H9 (cell line): ENCODE measurements at regions not wholly inside any gene's neighbourhood (a gene's known extent, or its start where the extent isn't known, plus 50 kb on each side); places are given as distances from the start of the nearest gene placed in this dataset.

Experiments used
- DNase-seq: peaks from one replicate; pipeline ENCODE4 v3.0.0-alpha.2; 2017
- H2AFZ ChIP-seq: one replicate; pipeline ENCODE4 v1.6.1; 2013; ENCODE audit warnings: mild to moderate bottlenecking, low read length, control low read depth, moderate library complexity
- H2AK5ac ChIP-seq: 2 replicates; pipeline ENCODE4 v1.6.1; 2013; ENCODE audit warnings: low read length, control low read depth, mixed read lengths; ENCODE audit not compliant: insufficient read length
- H2BK120ac ChIP-seq: one replicate; pipeline ENCODE4 v1.6.1; 2013; ENCODE audit warnings: low read depth, mild to moderate bottlenecking, low read length, control low read depth, inconsistent platforms; ENCODE audit not compliant: poor library complexity, severe bottlenecking
- H2BK12ac ChIP-seq: 2 replicates; pipeline ENCODE4 v1.6.1; 2013; ENCODE audit warnings: low read length, control low read depth, mixed read lengths, low read depth; ENCODE audit not compliant: insufficient read length
- H2BK15ac ChIP-seq: 2 replicates; pipeline ENCODE4 v1.6.1; 2013; ENCODE audit warnings: low read depth, low read length, control low read depth
- H2BK20ac ChIP-seq: one replicate; pipeline ENCODE4 v1.6.1; 2013; ENCODE audit warnings: low read depth, mild to moderate bottlenecking, low read length, control low read depth, inconsistent platforms; ENCODE audit not compliant: poor library complexity, severe bottlenecking
- H2BK5ac ChIP-seq: 2 replicates; pipeline ENCODE4 v1.6.1; 2013; ENCODE audit warnings: low read length, control low read depth, mixed read lengths; ENCODE audit not compliant: insufficient read length
- H3K14ac ChIP-seq: 2 replicates; pipeline ENCODE4 v1.6.1; 2013; ENCODE audit warnings: low read length, control low read depth; ENCODE audit not compliant: insufficient read depth
- H3K18ac ChIP-seq: 2 replicates; pipeline ENCODE4 v1.6.1; 2013; ENCODE audit warnings: low read depth, mild to moderate bottlenecking, mixed read lengths, low read length, control low read depth; ENCODE audit not compliant: insufficient read length
- H3K23ac ChIP-seq: 2 replicates; pipeline ENCODE4 v1.6.1; 2013; ENCODE audit warnings: low read length, control low read depth, mixed read lengths, low read depth; ENCODE audit not compliant: insufficient read length
- H3K23me2 ChIP-seq: 2 replicates; pipeline ENCODE4 v1.6.1; 2013; ENCODE audit warnings: low read depth, mild to moderate bottlenecking, mixed read lengths, low read length, control low read depth; ENCODE audit not compliant: insufficient read length, poor library complexity, severe bottlenecking
- H3K27ac ChIP-seq: 2 replicates; pipeline ENCODE4 v1.5.1; 2013; ENCODE audit warnings: low read length, control low read depth, mixed read lengths, low read depth; ENCODE audit not compliant: insufficient read length
- H3K27me3 ChIP-seq: 2 replicates; pipeline ENCODE4 v1.6.1; 2013; ENCODE audit warnings: low read length, control low read depth, inconsistent platforms; ENCODE audit not compliant: insufficient read depth
- H3K4ac ChIP-seq: 2 replicates; pipeline ENCODE4 v1.6.1; 2013; ENCODE audit warnings: low read depth, mild to moderate bottlenecking, control low read depth, inconsistent platforms, low read length, moderate library complexity
- H3K4me1 ChIP-seq: 2 replicates; pipeline ENCODE4 v1.6.1; 2013; ENCODE audit warnings: low read length, control low read depth, inconsistent platforms; ENCODE audit not compliant: insufficient read depth
- H3K4me2 ChIP-seq: 2 replicates; pipeline ENCODE4 v1.6.1; 2013; ENCODE audit warnings: low read length, control low read depth, mixed read lengths; ENCODE audit not compliant: insufficient read length, insufficient read depth
- H3K56ac ChIP-seq: 2 replicates; pipeline ENCODE4 v1.6.1; 2013; ENCODE audit warnings: low read depth, mild to moderate bottlenecking, mixed read lengths, low read length, control low read depth; ENCODE audit not compliant: insufficient read length
- H3K79me1 ChIP-seq: 2 replicates; pipeline ENCODE4 v1.6.1; 2013; ENCODE audit warnings: low read depth, mild to moderate bottlenecking, moderate library complexity, low read length, control low read depth, inconsistent platforms; ENCODE audit not compliant: insufficient read depth, poor library complexity, severe bottlenecking
- H3K79me2 ChIP-seq: 2 replicates; pipeline ENCODE4 v1.6.1; 2013; ENCODE audit warnings: low read length, control low read depth, inconsistent platforms; ENCODE audit not compliant: insufficient read depth
- H3K9ac ChIP-seq: 2 replicates; pipeline ENCODE4 v1.6.1; 2013; ENCODE audit warnings: low read length, control low read depth, mixed read lengths; ENCODE audit not compliant: insufficient read length; ENCODE audit errors: extremely low read depth
- H3K9me3 ChIP-seq: one replicate; pipeline ENCODE4 v1.6.1; 2013; ENCODE audit warnings: low read depth, low read length, inconsistent platforms; ENCODE audit not compliant: control insufficient read depth
- H3T11ph ChIP-seq: one replicate; pipeline ENCODE4 v1.6.1; 2013; ENCODE audit warnings: mild to moderate bottlenecking, low read length, control low read depth, inconsistent platforms
- H4K20me1 ChIP-seq: one replicate; pipeline ENCODE4 v1.6.1; 2013; ENCODE audit not compliant: control insufficient read depth, insufficient read length, insufficient read depth
- H4K5ac ChIP-seq: 2 replicates; pipeline ENCODE4 v1.6.1; 2013; ENCODE audit warnings: low read depth, mild to moderate bottlenecking, mixed read lengths, low read length, control low read depth; ENCODE audit not compliant: insufficient read length
- H4K8ac ChIP-seq: replicated peaks from 2 replicates; pipeline ENCODE4 v1.6.1; 2013; ENCODE audit warnings: low read length, control low read depth, mixed read lengths, low read depth; ENCODE audit not compliant: insufficient read length
- H4K91ac ChIP-seq: 2 replicates; pipeline ENCODE4 v1.6.1; 2013; ENCODE audit warnings: low read depth, mild to moderate bottlenecking, moderate library complexity, mixed read lengths, low read length, control low read depth; ENCODE audit not compliant: insufficient read length
- H3K27ac Mint-ChIP-seq, 3 experiments: 2 replicates in 2 of 3; 3 replicates in 1 of 3; pipeline ENCODE4 v1.8.0; 2020 to 2021; ENCODE audit warnings: mixed read lengths in 3 of 3, mild to moderate bottlenecking in 1 of 3, moderate library complexity in 1 of 3
- H3K27me3 Mint-ChIP-seq: 2 replicates; pipeline ENCODE4 v1.8.0; 2021; ENCODE audit warnings: low read depth, mild to moderate bottlenecking, moderate library complexity, mixed read lengths
- H3K36me3 Mint-ChIP-seq, 3 experiments: 2 replicates in 2 of 3; 3 replicates in 1 of 3; pipeline ENCODE4 v1.8.0; 2020 to 2021; ENCODE audit warnings: low read depth in 3 of 3, mixed read lengths in 3 of 3; ENCODE audit not compliant: insufficient read depth in 1 of 3
- H3K4me1 Mint-ChIP-seq, 2 experiments: 2 replicates each; pipeline ENCODE4 v1.8.0; 2020; ENCODE audit warnings: mixed read lengths in 2 of 2
- H3K4me3 Mint-ChIP-seq, 2 experiments: 2 replicates in 1 of 2; 3 replicates in 1 of 2; pipeline ENCODE4 v1.8.0; 2020 to 2021; ENCODE audit warnings: mild to moderate bottlenecking in 2 of 2, mixed read lengths in 2 of 2, moderate library complexity in 1 of 2
- H3K9me3 Mint-ChIP-seq, 2 experiments: 2 replicates in 1 of 2; 3 replicates in 1 of 2; pipeline ENCODE4 v1.8.0; 2020; ENCODE audit warnings: mild to moderate bottlenecking in 2 of 2, mixed read lengths in 2 of 2, moderate library complexity in 1 of 2
- WGBS: extraction: QIAGEN DNeasy Blood & Tissue Kit; methylation state at CpG from one replicate; pipeline ENCODE4 v1.1.7; 2013; ENCODE audit warnings: missing lambda C conversion rate, low lambda C conversion rate, mixed read lengths; ENCODE audit not compliant: insufficient read length; ENCODE audit errors: extremely low coverage; 5-methylcytosine and 5-hydroxymethylcytosine counted together
- TF ChIP-seq, protein P1 (sequence below): fragments of 200-600 bp; sonication (generic); conservative IDR thresholded peaks from 3 replicates; pipeline ENCODE4 v1.8.0; 2021; ENCODE audit warnings: antibody characterized with exemption, mild to moderate bottlenecking

DNA sequence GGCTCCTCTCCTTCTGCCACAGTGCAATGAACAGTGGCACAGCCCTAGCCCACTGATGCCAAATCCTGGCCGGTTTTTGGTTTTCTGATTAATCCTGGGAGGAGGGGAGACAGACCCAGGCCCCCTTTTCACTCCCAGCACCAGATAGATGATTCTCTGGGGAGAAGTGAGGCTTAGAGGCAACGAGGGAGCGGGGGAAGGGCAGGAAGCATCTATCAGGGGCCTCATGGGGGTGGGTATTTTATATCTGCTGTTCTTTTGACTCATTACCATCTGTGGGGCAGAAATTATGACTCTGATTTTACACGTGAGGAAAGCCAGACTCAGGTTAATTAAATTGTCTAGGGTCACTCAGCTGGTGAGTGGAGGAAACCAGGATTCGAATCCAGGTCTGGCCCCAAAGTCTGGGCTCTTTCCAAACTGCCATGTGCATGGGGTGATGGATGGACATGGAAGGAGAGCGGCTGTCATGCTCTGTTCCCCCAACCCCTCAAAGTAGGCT, 79.4 kb downstream of the MRM1 start:
- Histone ChIP-seq H3K27ac (no peak overlapping the region), H3K79me1 (no peaks in the 10 kb centered on the region), H4K91ac (no peak overlapping the region), H4K5ac (no peak overlapping the region), H3T11ph (no peak overlapping the region), H3K27me3 (no peaks in the 10 kb centered on the region), H3K14ac (no peak overlapping the region; the same call in 1 of the 2 replicates), H3K23ac (no peak overlapping the region), H4K8ac (no peak overlapping the region), H2BK5ac (no peak overlapping the region), H3K9ac (no peak overlapping the region), H2BK120ac (no peak overlapping the region), H3K4me2 (no peak overlapping the region), H4K20me1 (no peaks in the 10 kb centered on the region), H3K4me1 (peaks cover 3% of the 10 kb centered on the region; the same call in 1 of the 2 replicates), H3K79me2 (no peaks in the 10 kb centered on the region), H2BK20ac (no peak overlapping the region), H2AFZ (no peak overlapping the region), H3K4ac (no peak overlapping the region), H3K23me2 (no peaks in the 10 kb centered on the region), H3K9me3 (no peaks in the 10 kb centered on the region), H2BK15ac (no peak overlapping the region), H2BK12ac (no peak overlapping the region), H2AK5ac (no peak overlapping the region), H3K18ac (no peak overlapping the region), H3K56ac (no peak overlapping the region)
- H3K9me3 Mint-ChIP-seq = no peaks in the 10 kb centered on the region
- TF ChIP-seq, protein P1, sequence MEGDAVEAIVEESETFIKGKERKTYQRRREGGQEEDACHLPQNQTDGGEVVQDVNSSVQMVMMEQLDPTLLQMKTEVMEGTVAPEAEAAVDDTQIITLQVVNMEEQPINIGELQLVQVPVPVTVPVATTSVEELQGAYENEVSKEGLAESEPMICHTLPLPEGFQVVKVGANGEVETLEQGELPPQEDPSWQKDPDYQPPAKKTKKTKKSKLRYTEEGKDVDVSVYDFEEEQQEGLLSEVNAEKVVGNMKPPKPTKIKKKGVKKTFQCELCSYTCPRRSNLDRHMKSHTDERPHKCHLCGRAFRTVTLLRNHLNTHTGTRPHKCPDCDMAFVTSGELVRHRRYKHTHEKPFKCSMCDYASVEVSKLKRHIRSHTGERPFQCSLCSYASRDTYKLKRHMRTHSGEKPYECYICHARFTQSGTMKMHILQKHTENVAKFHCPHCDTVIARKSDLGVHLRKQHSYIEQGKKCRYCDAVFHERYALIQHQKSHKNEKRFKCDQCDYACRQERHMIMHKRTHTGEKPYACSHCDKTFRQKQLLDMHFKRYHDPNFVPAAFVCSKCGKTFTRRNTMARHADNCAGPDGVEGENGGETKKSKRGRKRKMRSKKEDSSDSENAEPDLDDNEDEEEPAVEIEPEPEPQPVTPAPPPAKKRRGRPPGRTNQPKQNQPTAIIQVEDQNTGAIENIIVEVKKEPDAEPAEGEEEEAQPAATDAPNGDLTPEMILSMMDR = no peak
- H3K4me3 Mint-ChIP-seq = no peak overlapping the region; a peak in 1 of 5 replicates
- no peaks in the 10 kb centered on the region for H3K36me3 Mint-ChIP-seq
- no peak for DNase-seq
- no peak overlapping the region for H3K27ac Mint-ChIP-seq
- H3K4me1 Mint-ChIP-seq = peaks cover 37 to 48% of the 10 kb centered on the region in 2 experiments
- peaks cover 4% of the 10 kb centered on the region for H3K27me3 Mint-ChIP-seq
- no CpG with 5 or more reads among the region's 6 CpGs for WGBS
